ENCODE measurements at regions not wholly inside any gene's neighbourhood (a gene's known extent, or its start where the extent isn't known, plus 50 kb on each side); places are given as distances from the start of the nearest gene placed in this dataset.

DNA sequence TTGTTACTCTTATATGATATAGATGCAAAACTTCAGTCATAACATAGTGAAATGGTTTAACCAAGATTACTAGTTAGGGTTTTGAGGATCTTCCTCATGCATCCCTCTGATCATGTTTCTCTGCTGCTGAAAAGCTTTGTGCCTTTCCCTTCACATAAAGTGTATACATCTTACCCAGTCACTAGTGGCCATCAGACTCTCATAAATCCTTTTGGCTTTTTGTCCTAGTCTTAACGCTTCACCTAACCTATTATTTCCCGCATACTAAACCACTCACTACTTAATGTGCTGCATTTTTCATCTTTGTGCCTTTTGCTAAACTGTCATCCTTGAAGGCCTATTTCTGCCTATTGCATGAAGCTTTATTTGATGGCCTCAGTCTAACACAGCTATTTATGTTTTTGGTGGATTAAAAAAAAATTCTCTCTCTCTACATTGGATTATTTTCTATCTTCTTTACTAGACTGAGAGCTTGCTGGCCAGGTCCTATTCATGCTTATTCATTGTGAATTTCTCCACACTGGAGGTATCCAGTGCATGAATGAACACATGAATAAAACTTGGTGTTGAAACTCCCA, 717.6 kb upstream of the GOLIM4 start:
- Mint-ChIP-seq H3K4me3 (no peak overlapping the region), H3K27ac (no peak overlapping the region), H3K36me3 (ENCODE audit: low read depth) (no peaks in the 10 kb centered on the region), H3K9me3 (no peaks in the 10 kb centered on the region), H3K4me1 (ENCODE audit: low read depth) (no peaks in the 10 kb centered on the region), H3K27me3 (no peaks in the 10 kb centered on the region)
- ChIA-PET POLR2A (no interaction called here), CTCF (no interaction called here)
- intact Hi-C loops (cut with micrococcal nuclease): no loop called here
- no peak for DNase-seq
- TF ChIP-seq, protein P1, sequence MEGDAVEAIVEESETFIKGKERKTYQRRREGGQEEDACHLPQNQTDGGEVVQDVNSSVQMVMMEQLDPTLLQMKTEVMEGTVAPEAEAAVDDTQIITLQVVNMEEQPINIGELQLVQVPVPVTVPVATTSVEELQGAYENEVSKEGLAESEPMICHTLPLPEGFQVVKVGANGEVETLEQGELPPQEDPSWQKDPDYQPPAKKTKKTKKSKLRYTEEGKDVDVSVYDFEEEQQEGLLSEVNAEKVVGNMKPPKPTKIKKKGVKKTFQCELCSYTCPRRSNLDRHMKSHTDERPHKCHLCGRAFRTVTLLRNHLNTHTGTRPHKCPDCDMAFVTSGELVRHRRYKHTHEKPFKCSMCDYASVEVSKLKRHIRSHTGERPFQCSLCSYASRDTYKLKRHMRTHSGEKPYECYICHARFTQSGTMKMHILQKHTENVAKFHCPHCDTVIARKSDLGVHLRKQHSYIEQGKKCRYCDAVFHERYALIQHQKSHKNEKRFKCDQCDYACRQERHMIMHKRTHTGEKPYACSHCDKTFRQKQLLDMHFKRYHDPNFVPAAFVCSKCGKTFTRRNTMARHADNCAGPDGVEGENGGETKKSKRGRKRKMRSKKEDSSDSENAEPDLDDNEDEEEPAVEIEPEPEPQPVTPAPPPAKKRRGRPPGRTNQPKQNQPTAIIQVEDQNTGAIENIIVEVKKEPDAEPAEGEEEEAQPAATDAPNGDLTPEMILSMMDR (IDR thresholded peaks at IDR 0.05): no peak
- no peak for ATAC-seq

DNA sequence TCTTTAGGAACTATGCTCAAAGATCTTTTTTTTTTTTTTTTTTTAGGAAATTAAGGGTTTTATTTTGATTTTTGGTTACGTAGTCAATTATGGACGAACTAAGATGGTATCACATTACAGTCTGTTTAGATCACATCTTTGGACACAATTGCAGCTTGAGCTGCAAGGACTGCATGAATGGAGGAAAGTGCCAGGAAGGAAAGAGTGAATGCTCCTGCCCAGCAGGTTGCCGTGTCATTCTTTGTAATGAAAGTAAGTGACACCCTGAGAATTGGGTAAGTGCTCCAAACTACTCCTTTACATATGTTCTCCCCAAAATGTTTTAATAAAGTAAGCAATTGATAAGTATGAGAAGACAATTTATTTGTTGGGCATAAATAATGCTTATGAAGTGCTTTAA, 716.5 kb upstream of the GOLIM4 start:
- no peaks in the 10 kb centered on the region for H3K4me1 Mint-ChIP-seq (ENCODE audit: low read depth)
- CTCF ChIA-PET: no interaction called here
- ATAC-seq: no peak
- H3K4me3 Mint-ChIP-seq: no peak overlapping the region
- H3K27ac Mint-ChIP-seq: no peak overlapping the region
- intact Hi-C loops (cut with micrococcal nuclease): no loop called here
- POLR2A ChIA-PET: no interaction called here
- no peaks in the 10 kb centered on the region for H3K9me3 Mint-ChIP-seq
- no peaks in the 10 kb centered on the region for H3K36me3 Mint-ChIP-seq (ENCODE audit: low read depth)
- no peak for DNase-seq
- TF ChIP-seq, protein P1 (IDR thresholded peaks at IDR 0.05): no peak
- no peaks in the 10 kb centered on the region for H3K27me3 Mint-ChIP-seq

DNA sequence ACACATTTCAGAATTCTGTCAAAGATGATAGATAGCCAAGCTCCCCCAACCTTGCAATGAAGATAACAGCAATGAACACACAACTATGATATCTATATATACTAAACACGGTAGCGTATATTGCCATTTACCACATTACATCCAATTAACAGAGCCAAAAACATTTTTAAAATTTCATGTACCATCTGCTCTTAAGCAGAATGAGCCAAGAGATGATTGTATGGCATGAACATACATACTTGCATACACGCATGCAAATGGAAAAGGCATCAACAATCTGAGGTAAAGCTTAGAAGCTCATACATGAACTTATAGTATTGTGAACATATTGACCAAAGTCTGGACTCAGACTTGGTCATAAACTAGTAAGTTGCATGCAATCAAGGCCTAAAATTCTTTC, 712.9 kb upstream of the GOLIM4 start:
- H3K27ac Mint-ChIP-seq: no peak overlapping the region
- H3K4me1 Mint-ChIP-seq (ENCODE audit: low read depth): no peaks in the 10 kb centered on the region
- intact Hi-C loops (cut with micrococcal nuclease): no loop called here
- TF ChIP-seq, protein P1 (IDR thresholded peaks at IDR 0.05): no peak
- ChIA-PET POLR2A (no interaction called here), CTCF (interaction anchor here (1.4 kb wide), 1 partner anchor 8 kb away, joined by 4 read pairs; no protein-coding TSS in a partner anchor)
- H3K4me3 Mint-ChIP-seq: no peak overlapping the region
- H3K27me3 Mint-ChIP-seq: no peaks in the 10 kb centered on the region
- ATAC-seq (no peak), DNase-seq (no peak)
- no peaks in the 10 kb centered on the region for H3K36me3 Mint-ChIP-seq (ENCODE audit: low read depth)
- no peaks in the 10 kb centered on the region for H3K9me3 Mint-ChIP-seq

DNA sequence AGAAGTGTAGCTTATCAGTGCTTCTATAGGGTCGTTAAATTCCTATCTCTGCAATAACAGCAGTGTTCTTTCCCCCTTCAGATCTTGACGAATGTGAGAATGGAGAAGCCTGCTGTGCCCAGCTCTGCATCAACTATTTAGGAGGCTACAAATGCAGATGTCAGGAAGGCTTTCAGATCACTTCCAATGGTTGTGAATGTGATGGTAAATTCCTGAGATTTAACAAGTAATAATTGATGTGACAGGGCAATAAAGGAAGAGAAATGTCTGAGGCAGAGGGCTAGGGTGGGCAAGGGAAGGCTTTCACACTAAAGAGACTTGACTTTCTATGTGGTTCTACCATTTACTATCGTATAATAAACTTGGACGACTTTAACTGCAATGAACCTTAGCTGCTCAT, 711.7 kb upstream of the GOLIM4 start:
- POLR2A ChIA-PET: no interaction called here

DNA sequence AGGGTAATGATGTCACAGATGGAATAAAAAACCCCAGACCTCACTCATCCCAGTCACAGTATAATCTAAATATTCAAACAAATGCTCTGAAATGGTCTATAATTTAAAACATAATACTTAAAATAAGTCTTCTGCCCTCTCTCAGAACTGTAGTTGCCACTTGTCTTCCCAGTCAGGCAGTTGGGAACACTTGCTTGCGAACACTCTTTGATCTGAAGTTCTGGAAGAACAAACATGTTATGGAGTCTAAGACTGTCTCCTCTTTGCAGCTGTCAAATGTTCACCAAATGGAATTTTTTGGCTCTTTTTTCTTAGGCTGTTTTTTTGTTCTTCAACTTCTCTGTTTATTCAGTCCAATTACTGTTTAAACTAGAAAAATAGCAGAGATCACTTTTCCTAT, 711.1 kb upstream of the GOLIM4 start:
- no peaks in the 10 kb centered on the region for H3K4me1 Mint-ChIP-seq (ENCODE audit: low read depth)
- DNase-seq: no peak
- TF ChIP-seq, protein P1 (IDR thresholded peaks at IDR 0.05): no peak
- H3K9me3 Mint-ChIP-seq: no peaks in the 10 kb centered on the region
- CTCF ChIA-PET: no interaction called here
- H3K36me3 Mint-ChIP-seq (ENCODE audit: low read depth): no peaks in the 10 kb centered on the region
- POLR2A ChIA-PET: no interaction called here
- H3K4me3 Mint-ChIP-seq: no peak overlapping the region
- intact Hi-C loops (cut with micrococcal nuclease): no loop called here
- no peak overlapping the region for H3K27ac Mint-ChIP-seq
- no peaks in the 10 kb centered on the region for H3K27me3 Mint-ChIP-seq
- no peak for ATAC-seq

More for the DNA sequence above, 711.7 kb upstream of the GOLIM4 start:
- Mint-ChIP-seq H3K27ac (no peak overlapping the region), H3K27me3 (no peaks in the 10 kb centered on the region), H3K4me3 (no peak overlapping the region), H3K4me1 (ENCODE audit: low read depth) (no peaks in the 10 kb centered on the region), H3K36me3 (ENCODE audit: low read depth) (no peaks in the 10 kb centered on the region), H3K9me3 (no peaks in the 10 kb centered on the region)
- CTCF ChIA-PET: interaction anchor here (0.7 kb wide), 1 partner anchor 40 kb away, joined by 4 read pairs; no protein-coding TSS in a partner anchor
- TF ChIP-seq, protein P1 (IDR thresholded peaks at IDR 0.05): no peak
- DNase-seq: no peak
- ATAC-seq: no peak
- intact Hi-C loops (cut with micrococcal nuclease): no loop called here

All from activated CD8-positive, alpha-beta T cell treated with anti-CD3 and anti-CD28 coated beads for 36 hours (primary cell).